DOHH2 (cell line): ENCODE measurements at regions not wholly inside any gene's neighbourhood (a gene's known extent, or its start where the extent isn't known, plus 50 kb on each side); places are given as distances from the start of the nearest gene placed in this dataset.

Experiments used
- CTCF ChIP-seq: fragments of 200-600 bp; sonication (generic); IDR thresholded peaks from one replicate; pipeline ENCODE4 v1.5.1; 2014; ENCODE audit warnings: antibody characterized with exemption, mild to moderate bottlenecking, low read depth, low read length; ENCODE audit not compliant: poor library complexity, severe bottlenecking
- EZH2phosphoT487 ChIP-seq: fragments of 200-600 bp; sonication (generic); IDR thresholded peaks from 2 replicates; pipeline ENCODE4 v1.6.1; 2017; ENCODE audit warnings: borderline replicate concordance, mild to moderate bottlenecking, antibody characterized with exemption, low read length, moderate library complexity, mixed read lengths

- TF ChIP-seq CTCF (no peak), EZH2phosphoT487 (no peak)
Observed at GRCh38 chr4:116588783-116589182, 496.6 kb downstream of the TRAM1L1 start.
